ENCODE measurements at regions not wholly inside any gene's neighbourhood (a gene's known extent, or its start where the extent isn't known, plus 50 kb on each side); places are given as distances from the start of the nearest gene placed in this dataset.

DNA sequence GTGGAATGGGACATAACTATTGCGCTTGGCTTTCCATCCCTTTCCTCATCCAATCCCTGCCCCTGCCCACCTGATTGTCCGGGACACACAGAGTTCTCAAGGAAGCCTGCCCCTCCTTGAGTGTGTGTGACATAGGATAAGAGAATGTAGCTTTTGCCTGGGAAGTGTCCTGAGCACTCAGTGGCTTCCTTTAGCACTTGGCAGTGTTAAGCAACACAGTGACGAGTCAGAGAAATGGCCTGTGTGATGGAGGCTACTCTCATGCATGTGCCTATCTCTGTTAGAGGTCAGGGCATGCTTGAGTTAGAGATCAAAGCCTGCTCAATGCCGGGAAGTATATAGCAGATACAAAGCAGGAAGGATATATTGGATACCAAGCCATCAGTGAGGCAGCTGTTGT is 289.5 kb downstream of the SIPA1L2 start:
- ChIA-PET POLR2A (ENCODE audit: unreplicated experiment) (no interaction called here), CTCF (interaction anchor here (0.6 kb wide), 1 partner anchor 870 kb away, joined by 8 read pairs; no protein-coding TSS in a partner anchor)
- no peak overlapping the region for H4K5ac ChIP-seq (ENCODE audit: low read depth, low read length)
- ATAC-seq (ENCODE audit: low read depth) (no peak), DNase-seq (no peak)
- no peaks in the 10 kb centered on the region for H4K20me1 ChIP-seq (ENCODE audit: insufficient read depth, low read length)
- no peak overlapping the region for H3K9ac ChIP-seq (ENCODE audit: low read depth, low read length)
- H3K27me3 ChIP-seq (ENCODE audit: control insufficient read depth, insufficient read depth, low read length) = peaks cover 10% of the 10 kb centered on the region
- H2AFZ ChIP-seq (replicated peaks; ENCODE audit: low read length, poor library complexity) = peak overlapping the region; percentile 33
- no peak overlapping the region for H3K14ac ChIP-seq (replicated peaks; ENCODE audit: low read depth, low read length)
- H3K4ac ChIP-seq (ENCODE audit: low read depth, low read length) = no peak overlapping the region
- no peak overlapping the region for H4K91ac ChIP-seq (ENCODE audit: insufficient read depth, low read depth, low read length)
- no peak overlapping the region for H2AK9ac ChIP-seq (replicated peaks; ENCODE audit: low read depth, low read length, poor library complexity)
- dilution Hi-C loops (cut with HindIII; ENCODE audit: low sequenced_read_pairs, unreplicated experiment) (no loop called here), intact Hi-C loops (cut with micrococcal nuclease) (no loop called here), in situ Hi-C loops (cut with MboI; ENCODE audit: low sequenced_read_pairs) (no loop called here)
- no peak overlapping the region for H3K18ac ChIP-seq (ENCODE audit: low read depth, low read length)
- no peaks in the 10 kb centered on the region; the same call in 1 of the 2 replicates for H3K9me1 ChIP-seq (ENCODE audit: insufficient read depth, low read length)
- no peak overlapping the region for H2BK15ac ChIP-seq (ENCODE audit: low read depth, low read length)
- TF ChIP-seq RCOR1 (IDR thresholded peaks at IDR 0.05; ENCODE audit: insufficient replicate concordance, low read length) (no peak), ELK1 (IDR thresholded peaks at IDR 0.05; ENCODE audit: borderline replicate concordance, low read depth, low read length) (no peak), CEBPB (IDR thresholded peaks at IDR 0.05; ENCODE audit: low read depth, low read length) (no peak), RAD21 (IDR thresholded peaks at IDR 0.05; ENCODE audit: low read length) (no peak)
- TF ChIP-seq, protein P1, sequence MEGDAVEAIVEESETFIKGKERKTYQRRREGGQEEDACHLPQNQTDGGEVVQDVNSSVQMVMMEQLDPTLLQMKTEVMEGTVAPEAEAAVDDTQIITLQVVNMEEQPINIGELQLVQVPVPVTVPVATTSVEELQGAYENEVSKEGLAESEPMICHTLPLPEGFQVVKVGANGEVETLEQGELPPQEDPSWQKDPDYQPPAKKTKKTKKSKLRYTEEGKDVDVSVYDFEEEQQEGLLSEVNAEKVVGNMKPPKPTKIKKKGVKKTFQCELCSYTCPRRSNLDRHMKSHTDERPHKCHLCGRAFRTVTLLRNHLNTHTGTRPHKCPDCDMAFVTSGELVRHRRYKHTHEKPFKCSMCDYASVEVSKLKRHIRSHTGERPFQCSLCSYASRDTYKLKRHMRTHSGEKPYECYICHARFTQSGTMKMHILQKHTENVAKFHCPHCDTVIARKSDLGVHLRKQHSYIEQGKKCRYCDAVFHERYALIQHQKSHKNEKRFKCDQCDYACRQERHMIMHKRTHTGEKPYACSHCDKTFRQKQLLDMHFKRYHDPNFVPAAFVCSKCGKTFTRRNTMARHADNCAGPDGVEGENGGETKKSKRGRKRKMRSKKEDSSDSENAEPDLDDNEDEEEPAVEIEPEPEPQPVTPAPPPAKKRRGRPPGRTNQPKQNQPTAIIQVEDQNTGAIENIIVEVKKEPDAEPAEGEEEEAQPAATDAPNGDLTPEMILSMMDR (conservative IDR thresholded peaks at IDR 0.05; ENCODE audit: low read depth, low read length) = no peak
- no peaks in the 10 kb centered on the region for H3K36me3 ChIP-seq (ENCODE audit: control insufficient read depth, insufficient read depth, low read length)
- H3K9me3 ChIP-seq (ENCODE audit: control insufficient read depth, insufficient read depth, low read length) = peaks cover 2% of the 10 kb centered on the region; the same call in 1 of the 2 replicates
- no peak overlapping the region for H3K27ac ChIP-seq (ENCODE audit: insufficient read depth, low read length)
- H2BK120ac ChIP-seq (ENCODE audit: low read depth, low read length) = no peak overlapping the region
- H3K79me1 ChIP-seq (ENCODE audit: low read depth in 1 of 2, low read length in 2 of 2) = no peaks in the 10 kb centered on the region
- no peak overlapping the region for H2BK5ac ChIP-seq (ENCODE audit: low read depth, low read length, poor library complexity, severe bottlenecking)
- H4K8ac ChIP-seq (ENCODE audit: low read depth in 2 of 2, low read length in 2 of 2) = no peak overlapping the region
- H3K4me3 ChIP-seq (ENCODE audit: insufficient read depth, low read depth, low read length) = no peak overlapping the region
- H2AK5ac ChIP-seq (ENCODE audit: low read depth, low read length) = no peak overlapping the region
- H2BK20ac ChIP-seq (ENCODE audit: low read depth, low read length) = no peak overlapping the region
- peaks cover 4% of the 10 kb centered on the region; the same call in 1 of the 2 replicates for H3K4me1 ChIP-seq (ENCODE audit: control insufficient read depth, insufficient read depth, low read length)
- no TSS peak for BruUV-seq (replicated peaks)
- H3K4me2 ChIP-seq (ENCODE audit: low read depth, low read length) = no peak overlapping the region
- WGBS, 2 experiments (ENCODE audit: extremely low coverage in 2 of 2, insufficient read length in 1 of 2) = no CpG with 5 or more reads among the region's 4 CpGs
- H3K56ac ChIP-seq (ENCODE audit: extremely low read depth, insufficient read depth, low read length) = no peak overlapping the region
- H3K23ac ChIP-seq (ENCODE audit: low read depth, low read length) = no peak overlapping the region

Data from IMR-90 (cell line).